RWPE2 (cell line): ENCODE measurements at regions not wholly inside any gene's neighbourhood (a gene's known extent, or its start where the extent isn't known, plus 50 kb on each side); places are given as distances from the start of the nearest gene placed in this dataset.

Experiments
- ATAC-seq: fragments of 200-7000 bp; cut with Tn5 transposase; 3 replicates; pipeline ENCODE4 v1.9.1; 2021; ENCODE audit warnings: low read depth
- DNase-seq: peaks from one replicate; pipeline ENCODE4 v3.0.0-alpha.2; 2020; ENCODE audit warnings: low spot score
- H3K27ac ChIP-seq: fragments of 450-650 bp; 2 replicates; pipeline ENCODE4 v1.5.1; 2017; ENCODE audit warnings: mild to moderate bottlenecking; ENCODE audit not compliant: poor library complexity, severe bottlenecking
- H3K27me3 ChIP-seq: fragments of 250-450 bp; sonication (Bioruptor Pico); 2 replicates; pipeline ENCODE4 v1.5.1; 2021; ENCODE audit warnings: mild to moderate bottlenecking, moderate library complexity; ENCODE audit not compliant: insufficient read depth, poor library complexity, severe bottlenecking
- H3K36me3 ChIP-seq: fragments of 250-450 bp; sonication (Bioruptor Pico); 2 replicates; pipeline ENCODE4 v1.5.1; 2020; ENCODE audit warnings: low read depth, mild to moderate bottlenecking, moderate library complexity
- H3K4me1 ChIP-seq: fragments of 250-450 bp; sonication (Bioruptor Pico); 2 replicates; pipeline ENCODE4 v1.5.1; 2021; ENCODE audit warnings: mild to moderate bottlenecking, moderate library complexity; ENCODE audit not compliant: insufficient read depth, poor library complexity, severe bottlenecking
- H3K4me3 ChIP-seq: fragments of 250-450 bp; sonication (Bioruptor Pico); 2 replicates; pipeline ENCODE4 v1.5.1; 2021; ENCODE audit warnings: mild to moderate bottlenecking, moderate library complexity; ENCODE audit not compliant: severe bottlenecking
- H3K9me3 ChIP-seq: fragments of 250-450 bp; sonication (Bioruptor Pico); 2 replicates; pipeline ENCODE4 v1.5.1; 2021; ENCODE audit warnings: mild to moderate bottlenecking, moderate library complexity; ENCODE audit not compliant: severe bottlenecking
- CTCF ChIP-seq: fragments of 450-650 bp; IDR thresholded peaks from one replicate; pipeline ENCODE4 v1.5.1; 2017; ENCODE audit warnings: mild to moderate bottlenecking, moderate library complexity; ENCODE audit not compliant: poor library complexity, severe bottlenecking

- Histone ChIP-seq H3K4me3 (no peak overlapping the region), H3K36me3 (no peaks in the 10 kb centered on the region), H3K9me3 (no peaks in the 10 kb centered on the region), H3K4me1 (no peaks in the 10 kb centered on the region), H3K27me3 (no peaks in the 10 kb centered on the region), H3K27ac (no peak overlapping the region)
- TF ChIP-seq CTCF, result no peak
- DNase-seq (no peak), ATAC-seq (no peak)
Measured at GRCh38 chr12:77594366-77594765, 236.3 kb upstream of the NAV3 start.

GRCh38 chr12:77592836-77593235 lies 237.9 kb upstream of the NAV3 start:
- DNase-seq (no peak), ATAC-seq (no peak)
- TF ChIP-seq CTCF, result no peak
- Histone ChIP-seq H3K27me3 (no peaks in the 10 kb centered on the region), H3K27ac (no peak overlapping the region), H3K4me3 (no peak overlapping the region), H3K9me3 (no peaks in the 10 kb centered on the region), H3K36me3 (no peaks in the 10 kb centered on the region), H3K4me1 (no peaks in the 10 kb centered on the region)

GRCh38 chr12:77591959-77592743 lies 238.5 kb upstream of the NAV3 start:
- Histone ChIP-seq H3K9me3 (no peaks in the 10 kb centered on the region), H3K4me1 (no peaks in the 10 kb centered on the region), H3K4me3 (no peak overlapping the region), H3K27ac (no peak overlapping the region), H3K27me3 (no peaks in the 10 kb centered on the region), H3K36me3 (no peaks in the 10 kb centered on the region)
- DNase-seq, result no peak
- ATAC-seq, result no peak
- no peak for TF ChIP-seq CTCF

- Histone ChIP-seq H3K4me1 (no peaks in the 10 kb centered on the region), H3K36me3 (no peaks in the 10 kb centered on the region), H3K9me3 (no peaks in the 10 kb centered on the region), H3K4me3 (no peak overlapping the region), H3K27ac (no peak overlapping the region), H3K27me3 (no peaks in the 10 kb centered on the region)
- DNase-seq (no peak), ATAC-seq (no peak)
- TF ChIP-seq CTCF, result no peak
Measured at GRCh38 chr12:77590306-77590705, 240.4 kb upstream of the NAV3 start.

GRCh38 chr12:77584860-77585259 lies 245.8 kb upstream of the NAV3 start:
- no peaks in the 10 kb centered on the region for H3K4me1 ChIP-seq
- no peak overlapping the region for H3K27ac ChIP-seq
- no peaks in the 10 kb centered on the region for H3K9me3 ChIP-seq
- no peaks in the 10 kb centered on the region for H3K27me3 ChIP-seq
- ATAC-seq (no peak), DNase-seq (no peak)
- no peaks in the 10 kb centered on the region for H3K36me3 ChIP-seq
- no peak overlapping the region for H3K4me3 ChIP-seq
- no peak for TF ChIP-seq CTCF
